ENCODE measurements at regions not wholly inside any gene's neighbourhood (a gene's known extent, or its start where the extent isn't known, plus 50 kb on each side); places are given as distances from the start of the nearest gene placed in this dataset.
"Not testable (repeated sequence)": the region's sequence is repeated elsewhere in the genome, so short reads cannot be mapped to it uniquely, and the experiment has no call there.

- no peak for DNase-seq
These were observed 147.1 kb downstream of the C11orf91 start for GRCh38 chr11:33553486-33553885.

DNA sequence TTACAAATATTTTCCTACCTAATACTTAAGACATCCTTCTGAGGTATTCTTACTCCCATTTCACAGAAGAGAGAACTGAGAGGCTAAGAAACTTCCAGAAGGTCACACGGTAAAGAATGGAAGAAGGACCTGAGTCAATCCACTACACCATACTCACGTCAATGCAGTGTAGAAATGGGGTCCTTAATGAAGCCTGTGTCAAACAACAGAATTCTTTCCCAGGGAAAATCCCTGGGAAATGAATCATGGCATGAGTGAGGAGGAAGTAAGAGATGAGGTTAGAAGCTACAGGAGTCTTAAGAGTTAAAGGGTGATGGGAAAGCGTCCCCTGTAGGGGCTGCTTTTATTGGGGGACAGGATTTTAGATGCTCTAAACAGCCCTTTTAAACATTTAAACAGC is 147.9 kb downstream of the C11orf91 start:
- no peak for DNase-seq

GRCh38 chr11:33551051-33551450 is 149.6 kb downstream of the C11orf91 start:
- DNase-seq, result no peak

- no peak for DNase-seq
These were observed 151.1 kb downstream of the C11orf91 start for GRCh38 chr11:33549483-33549882.

GRCh38 chr11:33545931-33546330 is 154.7 kb downstream of the C11orf91 start:
- DNase-seq, result no peak

GRCh38 chr11:33544593-33545373 is 155.8 kb downstream of the C11orf91 start:
- DNase-seq, result no peak

DNA sequence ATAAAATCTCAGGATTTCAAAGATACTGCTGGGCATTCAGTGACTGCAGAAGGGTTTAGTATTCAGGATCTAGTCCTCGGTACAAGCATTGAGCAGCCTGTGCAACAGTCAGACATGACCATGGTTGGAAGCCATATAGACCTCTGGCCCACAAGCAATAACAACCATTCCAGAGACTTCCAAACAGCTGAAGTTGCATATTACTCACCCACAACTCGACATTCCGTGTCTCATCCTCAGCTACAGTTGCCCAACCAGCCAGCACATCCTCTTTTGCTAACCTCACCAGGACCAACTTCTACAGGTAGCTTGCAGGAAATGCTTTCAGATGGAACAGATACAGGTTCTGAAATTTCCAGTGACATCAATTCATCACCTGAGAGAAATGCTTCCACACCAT is 156.8 kb downstream of the C11orf91 start:
- DNase-seq, result no peak

- DNase-seq, result peak; percentile 84
These were observed 157.7 kb downstream of the C11orf91 start for GRCh38 chr11:33542921-33543320.

DNA sequence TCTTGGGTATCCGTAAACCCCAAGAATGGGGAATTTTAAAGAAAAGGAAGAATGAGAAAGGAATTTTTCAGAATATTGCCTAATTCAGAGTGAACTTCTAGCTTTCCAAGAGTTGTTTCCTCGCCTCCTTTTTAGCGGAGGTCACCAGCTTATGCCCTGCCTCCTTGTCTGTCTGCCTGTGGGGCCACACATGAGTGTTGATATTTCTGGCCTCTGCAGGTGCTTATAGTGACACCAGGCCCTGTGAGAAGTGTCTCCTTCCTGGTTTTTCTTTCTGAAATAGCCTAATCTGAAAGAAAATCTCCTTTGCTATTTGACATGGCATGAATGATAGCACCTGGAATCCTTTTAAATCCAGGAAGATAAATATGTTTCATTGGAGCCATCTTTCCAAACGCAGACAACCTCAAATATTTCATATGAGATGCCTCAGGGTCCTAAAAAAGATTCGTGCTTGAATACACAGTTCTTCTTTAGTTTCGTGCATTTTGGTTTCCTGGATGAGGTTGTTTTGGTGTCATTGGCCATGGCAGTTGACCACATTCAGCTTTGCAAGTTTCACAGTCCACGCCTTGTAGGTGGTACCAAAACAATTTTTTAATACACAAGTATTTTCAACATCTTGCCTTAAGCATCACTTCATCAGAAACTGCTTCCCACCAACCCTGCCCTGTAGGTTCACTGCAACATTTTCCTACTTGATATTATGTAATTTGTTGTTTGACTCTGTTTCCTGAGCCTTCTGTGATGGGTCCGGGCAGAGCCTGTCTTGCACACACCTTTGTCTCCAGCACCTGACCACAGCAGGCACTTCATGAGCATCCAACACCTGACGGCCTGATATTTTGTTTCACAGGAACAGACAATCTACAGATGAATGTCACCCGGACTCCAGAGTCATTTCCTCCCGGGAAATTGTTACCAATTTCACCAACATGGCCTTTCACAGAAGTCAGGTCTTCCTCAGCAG is 159.4 kb downstream of the C11orf91 start:
- no peak for DNase-seq

DNA sequence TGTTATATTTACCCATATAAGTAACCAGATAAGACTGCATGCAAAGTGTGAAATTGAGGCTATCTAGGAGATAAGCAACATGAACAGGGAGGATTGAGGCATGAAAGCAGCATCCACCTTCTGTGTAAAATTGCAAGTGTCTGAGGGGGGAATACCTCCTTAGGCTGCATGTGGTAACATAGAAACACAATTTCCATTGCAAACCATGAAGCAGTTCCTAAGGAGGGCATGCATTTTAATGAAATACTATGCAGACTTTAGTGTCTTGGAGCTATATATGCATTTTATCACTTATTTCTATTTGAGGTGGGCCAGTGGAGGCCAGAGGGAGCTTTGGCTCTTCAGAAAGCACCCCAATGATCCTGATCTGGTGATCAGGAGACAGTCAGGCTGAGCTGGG is 160.2 kb downstream of the C11orf91 start:
- no peak for DNase-seq

GRCh38 chr11:33539751-33540150 is 160.9 kb downstream of the C11orf91 start:
- no peak for DNase-seq

- DNase-seq, result no peak
These were observed 161.9 kb downstream of the C11orf91 start for GRCh38 chr11:33538726-33539125.

- no peak for DNase-seq
These were observed 164.4 kb downstream of the C11orf91 start for GRCh38 chr11:33536178-33536577.

DNA sequence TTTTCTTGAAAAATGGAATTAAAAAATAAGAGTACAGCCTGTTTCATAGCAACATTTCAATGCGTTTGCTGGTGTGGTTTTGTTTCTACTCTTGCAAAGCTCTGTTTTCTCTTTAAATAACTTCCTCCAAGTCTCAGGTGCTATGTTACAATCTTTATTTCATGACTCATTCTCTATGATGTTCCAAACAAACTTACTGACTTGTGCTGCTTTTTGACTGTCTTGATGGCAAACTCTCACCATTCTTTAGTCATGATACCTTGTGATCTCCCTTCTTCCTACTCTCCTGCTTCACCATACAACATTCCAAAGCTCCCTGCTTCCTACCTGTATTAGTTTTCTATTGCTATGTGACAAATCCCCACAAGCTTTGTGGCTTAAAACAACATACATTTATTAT is 166.1 kb downstream of the C11orf91 start:
- no peak for DNase-seq

DNA sequence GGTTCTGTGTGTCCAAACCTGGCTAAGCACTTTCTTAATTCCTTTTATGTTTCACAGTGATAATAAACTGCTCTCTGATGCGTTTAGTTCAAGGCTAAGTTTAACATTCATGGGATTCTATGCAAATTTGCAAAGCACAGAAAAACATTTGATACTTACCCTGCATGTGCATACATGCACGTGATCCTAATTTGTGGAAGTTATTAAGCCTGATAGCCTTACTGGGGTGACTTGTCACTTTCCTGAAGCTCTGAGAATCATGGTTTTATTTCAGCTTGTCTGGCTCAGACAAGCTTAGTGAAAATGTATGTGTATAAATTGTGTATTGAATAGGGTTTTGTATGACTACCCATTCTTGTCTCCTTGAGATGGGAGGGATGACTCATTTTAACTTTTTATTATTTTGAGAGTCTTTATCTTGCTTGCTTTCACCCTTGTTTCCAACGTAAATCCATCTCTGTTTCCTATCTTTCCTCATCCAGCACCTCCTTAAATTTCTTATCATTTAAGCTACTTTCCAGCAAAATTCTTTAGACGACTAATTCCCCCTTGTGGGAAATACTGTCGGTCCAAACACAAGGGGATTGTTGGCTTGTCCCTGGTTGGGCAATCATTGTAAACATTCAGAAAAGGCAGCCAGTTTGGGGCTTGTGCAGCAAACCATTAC is 167.1 kb downstream of the C11orf91 start:
- no peak for DNase-seq

DNA sequence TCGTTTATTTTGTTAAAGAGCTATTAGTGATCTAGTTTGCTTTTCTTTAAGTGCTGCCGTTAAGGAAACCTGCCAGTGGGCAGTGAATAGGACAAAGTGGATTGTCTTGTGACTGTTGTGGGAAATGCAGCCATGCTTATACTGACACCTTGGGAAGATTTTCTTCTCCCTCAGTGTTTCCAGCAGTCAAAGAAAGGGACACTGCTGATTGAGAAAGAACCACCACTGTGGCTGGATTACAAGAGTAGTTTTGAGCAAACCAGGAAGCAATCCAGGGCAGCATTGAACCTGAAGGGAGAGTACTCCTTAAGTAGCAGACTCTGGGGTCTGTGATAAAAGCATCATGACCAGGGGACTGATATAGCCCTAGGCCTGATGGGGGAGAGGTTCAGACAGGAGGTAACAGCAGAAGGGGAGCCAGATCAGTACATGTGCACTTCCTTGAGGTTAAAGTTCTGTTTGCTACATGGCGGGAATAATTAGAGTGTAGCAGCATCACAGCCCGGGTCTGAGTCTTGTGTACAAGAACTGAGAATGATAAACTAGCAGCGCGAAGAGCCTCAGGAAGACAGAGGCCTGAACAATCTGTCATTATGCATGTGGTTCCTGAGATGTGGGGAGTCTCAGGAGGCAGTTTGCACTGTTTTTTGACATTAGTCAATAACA is 167.8 kb downstream of the C11orf91 start:
- no peak for DNase-seq

- no peak for DNase-seq
These were observed 168.4 kb downstream of the C11orf91 start for GRCh38 chr11:33532257-33532656.

DNA sequence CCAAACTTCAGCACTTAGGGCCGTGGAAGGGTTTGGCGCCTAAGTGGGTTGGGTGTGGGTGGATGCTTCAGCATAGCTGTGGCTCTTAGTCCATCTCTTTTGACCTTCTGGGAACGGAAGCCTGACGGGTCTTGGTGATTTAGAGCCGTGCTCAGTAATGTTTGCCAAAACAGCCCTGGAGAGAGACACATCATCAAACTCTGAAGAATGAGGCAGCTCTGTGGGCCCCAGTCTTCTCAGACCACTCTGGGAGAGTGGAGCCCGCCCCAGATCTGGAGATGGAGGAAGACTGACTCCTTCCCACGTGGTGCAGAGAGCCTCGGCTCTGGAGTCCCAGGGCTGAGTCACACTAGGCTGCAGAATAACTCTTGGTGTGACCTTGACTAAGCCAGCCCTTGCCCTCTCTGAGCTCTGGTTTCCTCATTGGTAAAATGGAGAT is 168.9 kb downstream of the C11orf91 start:
- DNase-seq, result no peak

DNA sequence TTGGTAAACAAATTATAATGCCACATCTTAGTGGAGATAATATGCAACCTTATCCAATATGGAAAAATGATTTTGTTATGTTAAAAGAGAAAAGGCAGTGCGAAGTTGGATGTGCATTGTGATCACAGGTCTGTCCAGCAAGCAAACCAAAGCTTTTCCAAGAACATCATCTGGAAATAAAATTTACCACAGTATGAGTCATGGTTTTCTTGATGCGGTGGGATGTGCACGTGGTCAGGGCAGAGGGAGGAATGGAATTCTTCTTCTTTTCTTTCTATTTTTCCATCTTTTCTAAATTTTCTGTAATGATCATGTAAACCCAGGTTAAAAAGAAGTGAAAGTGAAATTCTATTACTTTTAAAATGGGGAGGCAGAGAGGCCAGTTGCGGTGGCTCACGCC is 169.8 kb downstream of the C11orf91 start:
- DNase-seq, result no peak

DNA sequence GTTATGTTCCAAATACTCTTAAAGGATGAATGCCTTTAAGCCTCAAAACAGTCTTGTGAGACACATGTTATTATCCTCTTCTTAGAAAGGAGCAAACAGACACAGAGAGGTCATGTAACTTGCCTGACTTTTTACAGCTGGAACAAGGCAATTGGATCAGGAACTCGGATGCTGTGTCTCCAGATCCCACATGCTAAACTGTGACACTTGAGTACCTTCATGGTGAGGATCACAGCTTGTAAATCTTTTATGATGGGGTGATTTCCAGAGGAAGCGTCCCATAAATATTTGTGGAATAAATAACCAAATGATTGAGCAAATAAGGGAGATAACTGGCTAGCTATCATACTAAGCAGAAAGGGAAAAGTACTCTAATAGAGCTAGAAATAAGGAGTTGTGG is 171.2 kb downstream of the C11orf91 start:
- DNase-seq, result no peak

DNA sequence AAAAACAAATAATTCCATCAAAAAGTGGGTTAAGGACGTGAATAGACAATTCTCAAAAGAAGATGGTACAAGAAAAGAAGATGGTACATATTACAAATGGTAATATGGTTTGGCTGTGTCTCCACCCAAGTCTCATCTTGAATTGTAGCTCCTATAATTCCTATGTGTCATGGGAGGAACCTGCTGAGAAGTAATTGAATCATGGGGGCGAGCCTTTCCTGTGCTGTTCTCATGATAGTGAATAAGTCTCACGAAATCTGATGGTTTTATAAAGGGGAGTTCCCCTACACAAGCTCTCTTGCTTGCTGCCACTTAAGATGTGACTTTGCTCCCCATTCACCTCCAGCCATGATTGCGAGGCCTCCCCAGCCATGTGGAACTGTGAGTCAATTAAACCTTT is 172.9 kb downstream of the C11orf91 start:
- not testable (repeated sequence) for DNase-seq

- no peak for DNase-seq
These were observed 174.8 kb downstream of the C11orf91 start for GRCh38 chr11:33525789-33526188.

- no peak for DNase-seq
These were observed 179.2 kb downstream of the C11orf91 start for GRCh38 chr11:33521384-33521783.
